ENCODE measurements at regions not wholly inside any gene's neighbourhood (a gene's known extent, or its start where the extent isn't known, plus 50 kb on each side); places are given as distances from the start of the nearest gene placed in this dataset.

DNA sequence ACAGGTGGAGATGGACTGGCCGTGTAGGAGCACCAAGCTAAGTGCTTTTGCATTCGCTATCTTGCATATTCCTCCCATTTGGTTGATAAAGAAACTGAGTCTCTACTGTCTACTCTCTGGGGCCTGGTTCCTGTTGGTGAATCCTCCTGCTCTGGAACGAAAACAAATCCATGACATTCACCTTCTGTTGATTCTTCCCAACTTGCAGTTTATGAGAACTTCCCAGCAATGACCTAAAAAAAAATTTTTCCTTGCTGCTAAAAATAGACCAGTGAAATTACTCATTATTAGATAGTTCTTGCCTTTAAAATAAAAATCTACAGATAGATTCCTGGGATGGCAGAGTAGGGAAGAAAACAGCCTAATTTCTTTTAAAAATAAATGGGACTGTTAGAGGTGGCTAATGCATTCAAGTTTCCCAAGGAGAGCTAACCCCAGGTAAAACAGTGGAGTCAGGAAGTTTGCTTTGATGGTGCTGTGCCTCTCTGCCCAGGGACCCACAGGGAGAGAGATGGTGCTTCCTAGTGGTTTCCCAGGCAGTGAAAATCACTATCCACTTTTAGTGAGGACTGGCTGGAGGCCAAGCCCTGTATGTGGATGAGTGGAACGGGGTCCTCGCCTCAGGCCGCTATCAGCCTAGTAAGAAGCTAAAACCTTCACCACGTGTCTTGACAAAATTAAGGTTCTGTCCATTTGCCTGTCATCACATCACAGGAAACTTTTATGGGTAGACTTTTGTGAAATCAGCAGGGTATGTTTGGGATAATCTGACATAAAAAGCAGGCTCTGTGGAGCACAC lies 68.4 kb upstream of the NR3C1 start:
- DNase-seq (no peak), ATAC-seq (no peak)
- Histone ChIP-seq H3K4me1 (ENCODE audit: low read depth) (no peaks in the 10 kb centered on the region), H3K9me3 (no peaks in the 10 kb centered on the region), H3K36me3 (ENCODE audit: low read depth) (no peaks in the 10 kb centered on the region), H3K4me3 (no peak overlapping the region)
- intact Hi-C loops (cut with DNase I, micrococcal nuclease): no loop called here
- TF ChIP-seq, protein P1, sequence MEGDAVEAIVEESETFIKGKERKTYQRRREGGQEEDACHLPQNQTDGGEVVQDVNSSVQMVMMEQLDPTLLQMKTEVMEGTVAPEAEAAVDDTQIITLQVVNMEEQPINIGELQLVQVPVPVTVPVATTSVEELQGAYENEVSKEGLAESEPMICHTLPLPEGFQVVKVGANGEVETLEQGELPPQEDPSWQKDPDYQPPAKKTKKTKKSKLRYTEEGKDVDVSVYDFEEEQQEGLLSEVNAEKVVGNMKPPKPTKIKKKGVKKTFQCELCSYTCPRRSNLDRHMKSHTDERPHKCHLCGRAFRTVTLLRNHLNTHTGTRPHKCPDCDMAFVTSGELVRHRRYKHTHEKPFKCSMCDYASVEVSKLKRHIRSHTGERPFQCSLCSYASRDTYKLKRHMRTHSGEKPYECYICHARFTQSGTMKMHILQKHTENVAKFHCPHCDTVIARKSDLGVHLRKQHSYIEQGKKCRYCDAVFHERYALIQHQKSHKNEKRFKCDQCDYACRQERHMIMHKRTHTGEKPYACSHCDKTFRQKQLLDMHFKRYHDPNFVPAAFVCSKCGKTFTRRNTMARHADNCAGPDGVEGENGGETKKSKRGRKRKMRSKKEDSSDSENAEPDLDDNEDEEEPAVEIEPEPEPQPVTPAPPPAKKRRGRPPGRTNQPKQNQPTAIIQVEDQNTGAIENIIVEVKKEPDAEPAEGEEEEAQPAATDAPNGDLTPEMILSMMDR (IDR thresholded peaks at IDR 0.05): no peak

DNA sequence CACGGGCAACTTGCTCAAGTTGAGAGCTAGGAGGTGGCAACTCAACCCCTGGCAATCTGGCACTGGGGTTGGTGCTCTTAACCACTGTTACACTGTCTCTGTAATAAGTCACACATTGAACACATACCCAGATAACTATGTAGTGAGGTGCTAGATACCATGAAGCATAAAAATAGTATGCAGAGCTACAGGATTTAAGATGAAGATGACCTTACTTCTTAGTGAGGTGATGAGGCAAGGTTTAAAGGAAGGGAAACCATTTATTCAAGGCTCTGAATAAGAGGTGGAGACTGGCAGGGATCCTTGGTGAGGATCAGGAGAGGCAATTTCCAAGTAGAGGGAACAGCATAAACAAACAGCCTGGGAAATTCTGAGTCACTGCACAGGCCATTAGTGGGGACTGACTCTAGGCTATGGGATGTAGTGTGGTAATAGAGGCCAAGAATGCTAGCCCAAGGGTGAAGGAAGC lies 67.6 kb upstream of the NR3C1 start:
- Histone ChIP-seq H3K36me3 (ENCODE audit: low read depth) (no peaks in the 10 kb centered on the region), H3K4me1 (ENCODE audit: low read depth) (no peaks in the 10 kb centered on the region), H3K9me3 (no peaks in the 10 kb centered on the region), H3K4me3 (no peak overlapping the region)
- ATAC-seq: no peak
- intact Hi-C loops (cut with DNase I, micrococcal nuclease): no loop called here
- no peak for DNase-seq
- TF ChIP-seq, protein P1 (IDR thresholded peaks at IDR 0.05): no peak

DNA sequence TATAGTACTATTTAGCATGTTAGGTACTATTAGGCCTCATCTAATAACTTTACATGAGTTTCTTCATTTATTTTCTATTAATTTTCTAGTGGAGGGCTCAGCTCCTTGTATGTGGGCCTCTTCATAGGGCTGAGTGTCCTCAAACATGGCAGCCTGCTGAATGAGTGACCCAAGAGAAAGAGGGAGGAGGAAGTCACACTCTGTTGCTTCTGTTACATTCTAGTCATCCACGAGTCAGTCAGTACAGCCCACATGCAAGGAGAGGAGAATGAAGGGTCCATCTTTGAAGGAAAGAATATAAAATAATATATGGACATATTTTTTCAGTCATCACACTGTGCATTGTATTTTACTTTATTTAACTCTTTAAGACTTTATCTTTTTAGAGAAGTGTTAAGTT lies 66.6 kb upstream of the NR3C1 start:
- Histone ChIP-seq H3K36me3 (ENCODE audit: low read depth) (no peaks in the 10 kb centered on the region), H3K4me3 (no peak overlapping the region), H3K4me1 (ENCODE audit: low read depth) (no peaks in the 10 kb centered on the region), H3K9me3 (no peaks in the 10 kb centered on the region)
- intact Hi-C loops (cut with DNase I, micrococcal nuclease): no loop called here
- ATAC-seq (no peak), DNase-seq (no peak)
- TF ChIP-seq, protein P1 (IDR thresholded peaks at IDR 0.05): no peak

DNA sequence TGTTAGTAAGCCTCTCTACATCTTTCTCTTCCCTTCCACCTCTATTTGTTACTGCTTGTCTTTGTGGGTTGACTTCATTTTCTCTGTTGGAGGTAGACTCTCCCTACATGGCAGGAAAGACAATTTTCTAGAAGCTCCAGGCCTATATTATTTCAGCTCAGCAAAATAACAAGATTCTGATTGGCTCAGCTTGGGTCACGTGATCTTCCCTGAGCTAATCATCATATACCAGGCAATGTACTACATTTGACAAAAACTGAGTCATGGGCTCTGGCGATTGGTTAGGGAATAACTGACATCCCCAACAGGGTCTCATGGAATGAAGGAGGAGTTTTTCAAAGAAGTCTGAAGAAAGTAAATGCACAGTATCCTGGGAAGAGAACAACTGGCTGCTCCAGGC lies 65.6 kb upstream of the NR3C1 start:
- intact Hi-C loops (cut with DNase I, micrococcal nuclease): no loop called here
- no peak for DNase-seq
- no peaks in the 10 kb centered on the region for H3K4me1 ChIP-seq (ENCODE audit: low read depth)
- no peak for ATAC-seq
- H3K36me3 ChIP-seq (ENCODE audit: low read depth): no peaks in the 10 kb centered on the region
- no peaks in the 10 kb centered on the region for H3K9me3 ChIP-seq
- TF ChIP-seq, protein P1 (IDR thresholded peaks at IDR 0.05): no peak
- H3K4me3 ChIP-seq: no peak overlapping the region

DNA sequence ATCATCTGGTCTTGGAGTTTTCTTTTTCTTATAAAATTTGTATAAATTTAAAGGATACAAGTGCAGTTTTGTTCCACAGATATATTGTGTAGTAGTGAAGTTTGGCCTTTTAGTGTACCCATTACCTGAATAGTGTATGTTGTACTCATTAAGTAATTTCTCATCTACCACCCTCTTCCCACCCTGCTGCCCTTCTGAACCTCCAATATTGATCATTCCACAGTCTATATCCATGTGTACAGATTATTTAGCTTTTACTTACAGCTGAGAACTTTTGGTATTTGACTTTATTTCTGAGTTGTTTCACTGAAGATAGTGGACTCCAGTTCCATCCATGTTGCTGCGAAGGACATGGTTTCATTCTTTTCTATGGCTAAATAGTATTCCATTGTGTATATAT lies 63.1 kb upstream of the NR3C1 start:
- no peaks in the 10 kb centered on the region for H3K36me3 ChIP-seq (ENCODE audit: low read depth)
- no peaks in the 10 kb centered on the region for H3K4me1 ChIP-seq (ENCODE audit: low read depth)
- DNase-seq (no peak), ATAC-seq (no peak)
- H3K9me3 ChIP-seq: no peaks in the 10 kb centered on the region
- TF ChIP-seq, protein P1 (IDR thresholded peaks at IDR 0.05): no peak
- no peak overlapping the region for H3K4me3 ChIP-seq
- intact Hi-C loops (cut with DNase I, micrococcal nuclease): no loop called here
